K562 (cell line): ENCODE measurements at regions not wholly inside any gene's neighbourhood (a gene's known extent, or its start where the extent isn't known, plus 50 kb on each side); places are given as distances from the start of the nearest gene placed in this dataset.

Source experiments
- ATAC-seq: fragments of 200-7000 bp; cut with Tn5 transposase; 3 replicates; pipeline ENCODE4 v1.9.1; 2020; ENCODE audit warnings: moderate library complexity
- BruUV-seq: library from RNA; stranded (reverse); fragments of 400-500 nt; replicated peaks from 2 replicates; lab custom pipeline; 2021; lab: Mats Ljungman, UMichigan
- CTCF ChIA-PET: fragments of 300-600 bp; formaldehyde crosslinking; extraction: SDS; loops from one replicate; lab custom pipeline; 2021; ENCODE audit warnings: low intra/inter-chr PET ratio; lab: Yijun Ruan, JAX
- POLR2A ChIA-PET: fragments of 300-600, 350-650 bp; sonication (Branson Sonifier 250); formaldehyde crosslinking; extraction: SDS; loops from one replicate; lab custom pipeline; 2021; ENCODE audit warnings: antibody characterized with exemption, inconsistent platforms; lab: Yijun Ruan, JAX
- DNase-seq, 4 experiments: peaks; one replicate each; pipeline versions ENCODE4 v3.0.0 to v3.0.0-alpha.2; 2011 to 2018; ENCODE audit warnings: low spot score in 3 of 4, mixed read lengths in 3 of 4; ENCODE audit errors: extremely low read depth in 1 of 4
- FAIRE-seq: peaks from 2 replicates; lab custom pipeline; 2011; peaks lifted over from hg19 to GRCh38; lab: Jason Lieb, UNC
- H2AFZ ChIP-seq: 2 replicates; pipeline ENCODE4 v1.6.0; 2011; ENCODE audit warnings: low read depth, low read length, control low read depth, inconsistent platforms
- H3K27ac ChIP-seq: fragments of 200-600 bp; 3 replicates; pipeline ENCODE4 v1.8.0; 2011; ENCODE audit warnings: low read depth, mild to moderate bottlenecking, control low read depth, inconsistent platforms, low read length, moderate library complexity, mixed read lengths; ENCODE audit errors: extremely low read depth
- H3K27me3 ChIP-seq, 2 experiments: fragments of 300-600 bp in 1 of 2; 2 replicates in 1 of 2; 3 replicates in 1 of 2; pipeline versions ENCODE4 v1.6.0 to v1.8.0; 2011; ENCODE audit warnings: inconsistent platforms in 2 of 2, low read length in 2 of 2, mild to moderate bottlenecking in 1 of 2, mixed read lengths in 1 of 2, moderate library complexity in 1 of 2; ENCODE audit not compliant: control insufficient read depth in 2 of 2, insufficient read depth in 2 of 2
- H3K36me3 ChIP-seq: fragments of 300-600 bp; 3 replicates; pipeline ENCODE4 v1.8.0; 2011; ENCODE audit warnings: mild to moderate bottlenecking, low read length, inconsistent platforms; ENCODE audit not compliant: control insufficient read depth, insufficient read depth
- H3K4me1 ChIP-seq, 2 experiments: fragments of 200-600 bp in 1 of 2; replicated peaks in 1 of 2; 2 replicates in 1 of 2; 3 replicates in 1 of 2; pipeline versions ENCODE4 v1.5.1 to v1.8.0; 2011; ENCODE audit warnings: inconsistent platforms in 2 of 2, low read length in 2 of 2, mild to moderate bottlenecking in 1 of 2, mixed read lengths in 1 of 2, moderate library complexity in 1 of 2; ENCODE audit not compliant: control insufficient read depth in 2 of 2, insufficient read depth in 2 of 2
- H3K4me2 ChIP-seq: 2 replicates; pipeline ENCODE4 v1.6.1; 2011; ENCODE audit warnings: low read length, control low read depth, inconsistent platforms, mixed read lengths; ENCODE audit not compliant: insufficient read depth
- H3K4me3 ChIP-seq: fragments of 200-600 bp; sonication (generic), shearing (Covaris generic); 2 replicates; pipeline ENCODE4 v1.5.1; 2016; ENCODE audit warnings: control low read depth, inconsistent platforms
- H3K79me2 ChIP-seq: fragments of 200-600 bp; 3 replicates; pipeline ENCODE4 v1.8.0; 2011; ENCODE audit warnings: low read length, inconsistent platforms; ENCODE audit not compliant: control insufficient read depth, insufficient read depth
- H3K9ac ChIP-seq, 2 experiments: 2 replicates each; pipeline versions ENCODE4 v1.6.0 to v1.6.1; 2011; ENCODE audit warnings: low read depth in 2 of 2, low read length in 2 of 2, control low read depth in 1 of 2, inconsistent platforms in 1 of 2, mild to moderate bottlenecking in 1 of 2, mixed read lengths in 1 of 2; ENCODE audit not compliant: insufficient read depth in 1 of 2
- H3K9me1 ChIP-seq: one replicate; pipeline ENCODE4 v1.6.0; 2011; ENCODE audit warnings: inconsistent platforms, mild to moderate bottlenecking, low read length, moderate library complexity; ENCODE audit not compliant: control insufficient read depth, insufficient read depth
- H3K9me3 ChIP-seq: replicated peaks from 2 replicates; pipeline ENCODE4 v1.5.1; 2011; ENCODE audit warnings: low read depth, low read length, inconsistent platforms; ENCODE audit not compliant: control insufficient read depth, insufficient read depth
- H4K20me1 ChIP-seq: replicated peaks from 2 replicates; pipeline ENCODE4 v1.6.1; 2011; ENCODE audit warnings: low read length, inconsistent platforms, mixed read lengths; ENCODE audit not compliant: control insufficient read depth, insufficient read depth
- GATAD2A ChIP-seq: fragments of 450-650 bp; IDR thresholded peaks from 2 replicates; pipeline ENCODE4 v1.6.1; 2017
- MAFG ChIP-seq: fragments of 450-650 bp; conservative IDR thresholded peaks from 2 replicates; pipeline ENCODE4 v1.6.1; 2016; ENCODE audit warnings: missing genetic modification characterization, missing compliant biosample characterization
- SMARCB1 ChIP-seq: IDR thresholded peaks from 2 replicates; pipeline ENCODE4 v1.6.1; 2011; ENCODE audit warnings: improper control_type of control experiment, low read depth; ENCODE audit not compliant: insufficient read length
- ZBTB26 ChIP-seq: fragments of 450-650 bp; formaldehyde crosslinking; IDR thresholded peaks from 2 replicates; pipeline ENCODE4 v1.4.0; 2022; ENCODE audit warnings: missing genetic modification characterization
- ZNF408 ChIP-seq: fragments of 250-450 bp; sonication (Bioruptor Pico); IDR thresholded peaks from 2 replicates; pipeline ENCODE4 v1.4.0; 2020; ENCODE audit warnings: low read depth, mild to moderate bottlenecking, moderate library complexity
- WGBS: fragments of 100-300 bp; shearing (Covaris generic); methylation state at CpG from one replicate; pipeline ENCODE4 v1.1.6; 2016; ENCODE audit warnings: low coverage, mixed read lengths; ENCODE audit not compliant: insufficient coverage; ENCODE audit errors: missing lambda C conversion rate; 5-methylcytosine and 5-hydroxymethylcytosine counted together
- in situ Hi-C: fragments of 300-500 bp; cut with MboI; formaldehyde crosslinking; loops from 4 replicates; pipeline ENCODE4 v1.15.0; 2018; ENCODE audit warnings: inconsistent platforms, mixed read lengths
- intact Hi-C: fragments of 100-400 bp; cut with micrococcal nuclease; formaldehyde crosslinking; loops from 2 replicates; pipeline ENCODE4 v1.14.2; 2022
- TF ChIP-seq, protein P1 (sequence below): fragments of 250-450 bp; sonication (Bioruptor Pico); IDR thresholded peaks from 2 replicates; pipeline ENCODE4 v1.4.0; 2020
- TF ChIP-seq, protein P2 (sequence below): IDR thresholded peaks from 2 replicates; pipeline ENCODE4 v1.6.1; 2016; ENCODE audit warnings: missing genetic modification characterization, missing compliant biosample characterization

DNA sequence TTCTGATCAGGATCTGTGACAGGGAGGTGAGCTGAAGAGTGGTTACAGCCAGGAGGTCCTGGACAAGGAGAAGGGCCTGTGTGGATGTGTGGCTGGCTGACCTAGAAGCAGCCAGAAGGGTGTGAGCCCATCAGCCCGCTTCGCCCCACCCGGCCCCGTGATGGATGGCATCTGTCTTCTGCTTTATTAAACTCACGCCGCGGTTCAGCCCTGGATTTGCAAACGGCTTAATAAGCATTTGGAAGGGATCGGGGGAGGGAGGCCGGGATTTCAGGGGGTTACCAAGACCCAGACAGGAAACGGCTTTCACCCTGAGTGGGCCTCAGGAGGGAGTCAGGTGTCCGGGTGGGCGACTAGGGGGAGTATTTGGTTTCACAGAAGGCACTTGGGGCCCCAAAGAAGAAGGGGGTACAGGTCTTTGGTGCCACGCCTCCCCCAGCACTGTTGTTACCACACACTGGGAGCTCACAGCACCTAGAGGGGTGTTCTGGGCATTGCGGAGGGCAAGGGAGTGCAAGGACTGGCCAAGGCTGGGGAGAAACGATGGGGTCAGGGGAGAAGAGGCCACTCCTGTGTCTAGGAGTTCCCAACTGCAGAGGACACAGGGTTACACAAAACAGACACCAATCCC lies 53.8 kb upstream of the FOXP4 start:
- POLR2A ChIA-PET: no interaction called here
- no peaks in the 10 kb centered on the region for H3K9me3 ChIP-seq
- CTCF ChIA-PET: no interaction called here
- H3K27ac ChIP-seq: no peak overlapping the region
- no peak overlapping the region for H3K4me3 ChIP-seq
- H3K27me3 ChIP-seq: peaks cover 50 to 82% of the 10 kb centered on the region in 2 experiments
- ATAC-seq (no peak), DNase-seq (no peak), FAIRE-seq (no peak)
- no peak overlapping the region for H3K4me2 ChIP-seq
- H3K9me1 ChIP-seq: no peaks in the 10 kb centered on the region
- no peaks in the 10 kb centered on the region for H3K79me2 ChIP-seq
- H3K36me3 ChIP-seq: no peaks in the 10 kb centered on the region
- intact Hi-C loops: no loop called here
- H4K20me1 ChIP-seq: peaks cover 9% of the 10 kb centered on the region
- in situ Hi-C loops: no loop called here
- TF ChIP-seq ZNF408 (CRISPR knock-in tag) (no peak), MAFG (tag) (no peak)
- no TSS peak for BruUV-seq
- peaks cover 0 to 3% of the 10 kb centered on the region in 2 experiments; a peak in 2 of 5 replicates for H3K4me1 ChIP-seq
- H3K9ac ChIP-seq: no peak overlapping the region
- no peak overlapping the region for H2AFZ ChIP-seq
- WGBS: 5% methylated on average over 16 of the region's 16 CpGs

- Histone ChIP-seq H2AFZ (no peak overlapping the region), H3K36me3 (no peaks in the 10 kb centered on the region), H3K27me3 (peaks cover 45 to 74% of the 10 kb centered on the region in 2 experiments), H3K9me1 (no peaks in the 10 kb centered on the region), H3K79me2 (no peaks in the 10 kb centered on the region), H3K4me1 (peaks cover 0 to 2% of the 10 kb centered on the region in 2 experiments; a peak in 2 of 5 replicates), H3K4me2 (no peak overlapping the region), H3K4me3 (no peak overlapping the region), H3K9me3 (no peaks in the 10 kb centered on the region), H3K9ac (no peak overlapping the region; a peak in 1 of 4 replicates), H3K27ac (no peak overlapping the region), H4K20me1 (peaks cover 9% of the 10 kb centered on the region)
- TF ChIP-seq ZBTB26 (peak; percentile 29; the same call in 1 of the 2 replicates), SMARCB1 (no peak), GATAD2A (no peak)
- TF ChIP-seq, protein P1, sequence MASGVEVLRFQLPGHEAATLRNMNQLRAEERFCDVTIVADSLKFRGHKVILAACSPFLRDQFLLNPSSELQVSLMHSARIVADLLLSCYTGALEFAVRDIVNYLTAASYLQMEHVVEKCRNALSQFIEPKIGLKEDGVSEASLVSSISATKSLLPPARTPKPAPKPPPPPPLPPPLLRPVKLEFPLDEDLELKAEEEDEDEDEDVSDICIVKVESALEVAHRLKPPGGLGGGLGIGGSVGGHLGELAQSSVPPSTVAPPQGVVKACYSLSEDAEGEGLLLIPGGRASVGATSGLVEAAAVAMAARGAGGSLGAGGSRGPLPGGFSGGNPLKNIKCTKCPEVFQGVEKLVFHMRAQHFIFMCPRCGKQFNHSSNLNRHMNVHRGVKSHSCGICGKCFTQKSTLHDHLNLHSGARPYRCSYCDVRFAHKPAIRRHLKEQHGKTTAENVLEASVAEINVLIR (CRISPR knock-in tag): no peak
- TF ChIP-seq, protein P2, sequence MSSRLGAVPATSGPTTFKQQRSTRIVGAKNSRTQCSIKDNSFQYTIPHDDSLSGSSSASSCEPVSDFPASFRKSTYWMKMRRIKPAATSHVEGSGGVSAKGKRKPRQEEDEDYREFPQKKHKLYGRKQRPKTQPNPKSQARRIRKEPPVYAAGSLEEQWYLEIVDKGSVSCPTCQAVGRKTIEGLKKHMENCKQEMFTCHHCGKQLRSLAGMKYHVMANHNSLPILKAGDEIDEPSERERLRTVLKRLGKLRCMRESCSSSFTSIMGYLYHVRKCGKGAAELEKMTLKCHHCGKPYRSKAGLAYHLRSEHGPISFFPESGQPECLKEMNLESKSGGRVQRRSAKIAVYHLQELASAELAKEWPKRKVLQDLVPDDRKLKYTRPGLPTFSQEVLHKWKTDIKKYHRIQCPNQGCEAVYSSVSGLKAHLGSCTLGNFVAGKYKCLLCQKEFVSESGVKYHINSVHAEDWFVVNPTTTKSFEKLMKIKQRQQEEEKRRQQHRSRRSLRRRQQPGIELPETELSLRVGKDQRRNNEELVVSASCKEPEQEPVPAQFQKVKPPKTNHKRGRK: peak; percentile 15; the same call in 1 of the 2 replicates
- ChIA-PET CTCF (no interaction called here), POLR2A (interaction anchor here (1.2 kb wide), 2 partner anchors 10 to 15 kb away, joined by 3 read pairs; no protein-coding TSS in a partner anchor)
- no peak for ATAC-seq
- no TSS peak for BruUV-seq
- intact Hi-C loops (no loop called here), in situ Hi-C loops (no loop called here)
- FAIRE-seq: no peak
- DNase-seq: no peak
- 3% methylated on average over 15 of the region's 16 CpGs for WGBS
Measured at GRCh38 chr6:41494212-41495110, 51.7 kb upstream of the FOXP4 start.
